ENCODE measurements at regions not wholly inside any gene's neighbourhood (a gene's known extent, or its start where the extent isn't known, plus 50 kb on each side); places are given as distances from the start of the nearest gene placed in this dataset.

DNA sequence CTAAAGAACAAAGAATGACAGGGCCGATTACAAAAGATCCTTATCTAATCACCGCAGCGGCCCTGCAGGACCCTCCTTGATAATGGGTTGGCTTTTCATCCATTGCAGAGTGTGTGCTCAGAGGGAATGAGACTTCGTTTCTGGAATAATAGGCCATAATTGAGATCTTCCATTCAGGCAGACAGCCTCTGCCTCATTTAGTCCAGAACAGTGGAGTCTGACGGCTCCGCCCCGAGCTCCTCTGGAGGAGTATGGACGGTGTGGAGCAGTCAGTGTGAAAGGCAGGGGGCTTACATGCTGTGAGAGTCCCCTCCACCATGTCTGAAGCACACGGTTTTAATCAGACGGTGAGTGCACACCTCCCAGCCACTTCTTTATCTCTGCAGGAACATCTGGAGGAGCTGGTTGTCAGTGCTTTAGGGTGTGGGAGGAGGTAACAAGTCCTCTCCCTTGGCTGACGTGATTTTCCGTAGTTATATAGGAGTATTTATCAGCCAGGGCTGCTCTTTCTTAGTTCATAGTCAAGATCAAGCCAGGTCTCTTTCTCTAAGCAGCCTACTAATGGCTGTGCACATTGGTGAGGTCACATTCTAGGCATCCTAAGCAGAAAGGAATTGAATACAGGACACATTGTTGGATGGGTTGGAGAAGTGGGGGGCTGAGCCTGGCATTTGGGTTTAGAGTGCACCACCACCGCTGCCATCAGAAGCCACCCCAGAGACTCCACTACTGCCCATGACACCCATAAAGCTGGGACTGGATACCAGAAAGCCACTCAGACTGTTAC, 1477.9 kb downstream of the TBC1D22A start:
- no peaks in the 10 kb centered on the region for H3K36me3 ChIP-seq (ENCODE audit: low read depth, low read length)
- no peak for DNase-seq
- no peaks in the 10 kb centered on the region for H3K9me3 ChIP-seq (ENCODE audit: low read length)
- H3K4me2 ChIP-seq (ENCODE audit: low read length) = no peak overlapping the region
- H3K27ac ChIP-seq (ENCODE audit: low read length) = no peak overlapping the region
- intact Hi-C loops (cut with micrococcal nuclease) = no loop called here
- CTCF ChIA-PET = no interaction called here
- peaks cover 5% of the 10 kb centered on the region; the same call in 1 of the 2 replicates for H3K27me3 ChIP-seq (ENCODE audit: low read length)
- TF ChIP-seq EZH2phosphoT487 (IDR thresholded peaks at IDR 0.05; ENCODE audit: borderline replicate concordance, low read length) (no peak), EZH2 (IDR thresholded peaks at IDR 0.05; ENCODE audit: low read length, unreplicated experiment) (no peak)
- TF ChIP-seq, protein P1, sequence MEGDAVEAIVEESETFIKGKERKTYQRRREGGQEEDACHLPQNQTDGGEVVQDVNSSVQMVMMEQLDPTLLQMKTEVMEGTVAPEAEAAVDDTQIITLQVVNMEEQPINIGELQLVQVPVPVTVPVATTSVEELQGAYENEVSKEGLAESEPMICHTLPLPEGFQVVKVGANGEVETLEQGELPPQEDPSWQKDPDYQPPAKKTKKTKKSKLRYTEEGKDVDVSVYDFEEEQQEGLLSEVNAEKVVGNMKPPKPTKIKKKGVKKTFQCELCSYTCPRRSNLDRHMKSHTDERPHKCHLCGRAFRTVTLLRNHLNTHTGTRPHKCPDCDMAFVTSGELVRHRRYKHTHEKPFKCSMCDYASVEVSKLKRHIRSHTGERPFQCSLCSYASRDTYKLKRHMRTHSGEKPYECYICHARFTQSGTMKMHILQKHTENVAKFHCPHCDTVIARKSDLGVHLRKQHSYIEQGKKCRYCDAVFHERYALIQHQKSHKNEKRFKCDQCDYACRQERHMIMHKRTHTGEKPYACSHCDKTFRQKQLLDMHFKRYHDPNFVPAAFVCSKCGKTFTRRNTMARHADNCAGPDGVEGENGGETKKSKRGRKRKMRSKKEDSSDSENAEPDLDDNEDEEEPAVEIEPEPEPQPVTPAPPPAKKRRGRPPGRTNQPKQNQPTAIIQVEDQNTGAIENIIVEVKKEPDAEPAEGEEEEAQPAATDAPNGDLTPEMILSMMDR (conservative IDR thresholded peaks at IDR 0.05; ENCODE audit: low read depth, low read length) = no peak
- H3K79me2 ChIP-seq (ENCODE audit: low read length) = no peaks in the 10 kb centered on the region
- H2AFZ ChIP-seq (ENCODE audit: low read length) = no peak overlapping the region
- no TSS peak for BruUV-seq (replicated peaks)
- no peak for ATAC-seq
- H3K4me1 ChIP-seq (ENCODE audit: insufficient read depth, low read length) = no peaks in the 10 kb centered on the region
- POLR2A ChIA-PET (ENCODE audit: unreplicated experiment) = no interaction called here
- no peaks in the 10 kb centered on the region for H3F3A ChIP-seq (ENCODE audit: low read length, unreplicated experiment)
- H4K20me1 ChIP-seq (ENCODE audit: low read length) = no peaks in the 10 kb centered on the region
- no peak overlapping the region for H3K9ac ChIP-seq (ENCODE audit: low read length)
- no peaks in the 10 kb centered on the region for H3K9me2 ChIP-seq (replicated peaks; ENCODE audit: low read length)
- no peak overlapping the region for H3K4me3 ChIP-seq (ENCODE audit: low read length)

DNA sequence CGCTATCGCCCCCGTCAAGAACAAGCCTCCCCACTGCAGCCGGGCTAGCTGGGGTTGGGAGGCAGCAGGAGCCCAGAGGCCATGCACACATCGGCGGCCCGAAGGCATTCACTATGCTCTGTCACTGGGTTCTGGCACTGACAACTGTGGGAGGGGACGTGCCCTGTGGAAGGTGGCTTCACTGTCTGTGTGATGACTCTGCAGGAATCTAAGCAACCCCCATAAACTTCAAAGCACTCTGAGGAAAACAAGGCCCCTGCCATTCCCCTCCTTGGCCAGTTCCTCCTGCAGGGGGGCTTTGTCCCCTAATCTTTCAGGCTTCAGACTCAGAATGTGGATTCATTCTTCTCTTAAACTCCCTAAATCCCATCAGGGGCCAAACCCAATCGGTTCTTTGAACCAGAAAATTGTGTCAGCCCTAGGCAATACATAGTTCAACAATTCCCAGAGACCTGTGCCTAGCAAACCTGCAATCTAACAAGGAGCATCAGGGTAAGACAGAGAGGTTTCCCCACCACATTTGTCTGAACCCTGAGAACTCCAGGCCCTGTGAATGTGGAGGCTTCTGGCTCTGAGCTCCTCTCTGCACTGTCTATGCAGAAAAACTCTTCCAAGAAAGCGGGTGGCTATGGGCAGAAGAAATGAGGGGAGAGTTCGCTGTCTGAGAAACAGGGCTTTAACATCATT, 1477.2 kb downstream of the TBC1D22A start:
- BruUV-seq (replicated peaks) = no TSS peak
- DNase-seq = no peak
- H3K36me3 ChIP-seq (ENCODE audit: low read depth, low read length) = no peaks in the 10 kb centered on the region
- no peak overlapping the region for H3K9ac ChIP-seq (ENCODE audit: low read length)
- TF ChIP-seq EZH2phosphoT487 (IDR thresholded peaks at IDR 0.05; ENCODE audit: borderline replicate concordance, low read length) = no peak
- no peak overlapping the region for H3K27ac ChIP-seq (ENCODE audit: low read length)
- ChIA-PET CTCF (no interaction called here), POLR2A (ENCODE audit: unreplicated experiment) (no interaction called here)
- no peaks in the 10 kb centered on the region for H3K4me1 ChIP-seq (ENCODE audit: insufficient read depth, low read length)
- no peak overlapping the region for H2AFZ ChIP-seq (ENCODE audit: low read length)
- no peaks in the 10 kb centered on the region for H3K9me3 ChIP-seq (ENCODE audit: low read length)
- no peak overlapping the region for H3K4me2 ChIP-seq (ENCODE audit: low read length)
- no peaks in the 10 kb centered on the region for H3K79me2 ChIP-seq (ENCODE audit: low read length)
- no peaks in the 10 kb centered on the region for H3F3A ChIP-seq (ENCODE audit: low read length, unreplicated experiment)
- no peak overlapping the region for H3K4me3 ChIP-seq (ENCODE audit: low read length)
- no peaks in the 10 kb centered on the region for H3K9me2 ChIP-seq (replicated peaks; ENCODE audit: low read length)
- intact Hi-C loops (cut with micrococcal nuclease) = no loop called here
- H4K20me1 ChIP-seq (ENCODE audit: low read length) = no peaks in the 10 kb centered on the region
- ATAC-seq = no peak
- H3K27me3 ChIP-seq (ENCODE audit: low read length) = no peaks in the 10 kb centered on the region

DNA sequence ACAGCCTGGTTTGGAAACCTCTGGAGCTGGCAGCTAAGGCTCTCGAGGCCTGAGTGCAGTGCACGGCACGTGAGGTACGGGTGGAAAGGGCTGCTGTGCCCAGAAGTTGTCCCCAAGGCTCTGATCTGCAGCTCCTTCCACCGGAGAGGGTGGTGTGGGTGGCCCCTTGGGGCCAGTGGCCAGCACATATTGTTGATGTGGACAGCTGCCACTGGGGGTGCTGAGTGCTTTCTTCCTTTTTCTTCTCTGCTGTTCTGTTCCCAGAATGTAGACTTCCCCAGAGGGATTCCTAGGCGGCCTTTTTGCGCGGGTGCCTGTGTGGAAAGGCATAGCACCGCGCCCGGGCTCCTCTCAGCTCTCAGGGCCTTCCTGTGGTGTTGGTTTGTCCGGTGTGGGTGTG, 1476.5 kb downstream of the TBC1D22A start:
- H3K27me3 ChIP-seq (ENCODE audit: low read length) = no peaks in the 10 kb centered on the region
- no peaks in the 10 kb centered on the region for H3K79me2 ChIP-seq (ENCODE audit: low read length)
- TF ChIP-seq EZH2 (IDR thresholded peaks at IDR 0.05; ENCODE audit: low read length, unreplicated experiment) (no peak), EZH2phosphoT487 (IDR thresholded peaks at IDR 0.05; ENCODE audit: borderline replicate concordance, low read length) (no peak)
- TF ChIP-seq, protein P1 (conservative IDR thresholded peaks at IDR 0.05; ENCODE audit: low read depth, low read length) = no peak
- H3K36me3 ChIP-seq (ENCODE audit: low read depth, low read length) = no peaks in the 10 kb centered on the region
- no TSS peak for BruUV-seq (replicated peaks)
- no peak overlapping the region for H3K27ac ChIP-seq (ENCODE audit: low read length)
- H4K20me1 ChIP-seq (ENCODE audit: low read length) = no peaks in the 10 kb centered on the region
- H3K9ac ChIP-seq (ENCODE audit: low read length) = no peak overlapping the region
- no peak overlapping the region for H3K4me3 ChIP-seq (ENCODE audit: low read length)
- ATAC-seq (no peak), DNase-seq (no peak)
- intact Hi-C loops (cut with micrococcal nuclease) = no loop called here
- ChIA-PET CTCF (no interaction called here), POLR2A (ENCODE audit: unreplicated experiment) (no interaction called here)
- no peaks in the 10 kb centered on the region for H3K9me3 ChIP-seq (ENCODE audit: low read length)
- H3K4me2 ChIP-seq (ENCODE audit: low read length) = no peak overlapping the region
- no peak overlapping the region for H2AFZ ChIP-seq (ENCODE audit: low read length)
- no peaks in the 10 kb centered on the region for H3K9me2 ChIP-seq (replicated peaks; ENCODE audit: low read length)
- no peaks in the 10 kb centered on the region for H3F3A ChIP-seq (ENCODE audit: low read length, unreplicated experiment)
- no peaks in the 10 kb centered on the region for H3K4me1 ChIP-seq (ENCODE audit: insufficient read depth, low read length)

Data from PC-3 (cell line).